Stimulated activated CD8-positive, alpha-beta memory T cell treated with anti-CD3 and anti-CD28 coated beads, Interleukin-4, amount 100 ng/mL, for 4 hours (primary cell): ENCODE measurements at regions not wholly inside any gene's neighbourhood (a gene's known extent, or its start where the extent isn't known, plus 50 kb on each side); places are given as distances from the start of the nearest gene placed in this dataset.

Experiments
- DNase-seq, 2 donors: peaks; one replicate each; pipeline ENCODE4 v3.0.0-alpha.2; 2020; ENCODE audit warnings: low read depth in 2 of 2, low spot score in 1 of 2

- DNase-seq, result no peak
Measured at GRCh38 chr1:193311226-193311948, 125.0 kb upstream of the B3GALT2 start.

- no peak for DNase-seq
Measured at GRCh38 chr1:193310564-193310963, 124.2 kb upstream of the B3GALT2 start.

GRCh38 chr1:193309936-193310475, 123.6 kb upstream of the B3GALT2 start:
- no peak for DNase-seq

- no peak for DNase-seq
Measured at GRCh38 chr1:193308438-193308837, 122.0 kb upstream of the B3GALT2 start.

- no peak for DNase-seq
Measured at GRCh38 chr1:193306430-193306829, 120.0 kb upstream of the B3GALT2 start.
